Posterior cingulate gyrus (tissue), 11 donors: ENCODE measurements at regions not wholly inside any gene's neighbourhood (a gene's known extent, or its start where the extent isn't known, plus 50 kb on each side); places are given as distances from the start of the nearest gene placed in this dataset.

Experiments
- DNase-seq, 10 donors: peaks; one replicate each; pipeline versions ENCODE4 v3.0.0 to v3.0.0-alpha.2; 2020 to 2021; ENCODE audit warnings: mixed read lengths in 3 of 10
- intact Hi-C: fragments of 100-400 bp; cut with DNase I; formaldehyde crosslinking; loops from one replicate; pipeline ENCODE4 v1.15.1; 2023

DNA sequence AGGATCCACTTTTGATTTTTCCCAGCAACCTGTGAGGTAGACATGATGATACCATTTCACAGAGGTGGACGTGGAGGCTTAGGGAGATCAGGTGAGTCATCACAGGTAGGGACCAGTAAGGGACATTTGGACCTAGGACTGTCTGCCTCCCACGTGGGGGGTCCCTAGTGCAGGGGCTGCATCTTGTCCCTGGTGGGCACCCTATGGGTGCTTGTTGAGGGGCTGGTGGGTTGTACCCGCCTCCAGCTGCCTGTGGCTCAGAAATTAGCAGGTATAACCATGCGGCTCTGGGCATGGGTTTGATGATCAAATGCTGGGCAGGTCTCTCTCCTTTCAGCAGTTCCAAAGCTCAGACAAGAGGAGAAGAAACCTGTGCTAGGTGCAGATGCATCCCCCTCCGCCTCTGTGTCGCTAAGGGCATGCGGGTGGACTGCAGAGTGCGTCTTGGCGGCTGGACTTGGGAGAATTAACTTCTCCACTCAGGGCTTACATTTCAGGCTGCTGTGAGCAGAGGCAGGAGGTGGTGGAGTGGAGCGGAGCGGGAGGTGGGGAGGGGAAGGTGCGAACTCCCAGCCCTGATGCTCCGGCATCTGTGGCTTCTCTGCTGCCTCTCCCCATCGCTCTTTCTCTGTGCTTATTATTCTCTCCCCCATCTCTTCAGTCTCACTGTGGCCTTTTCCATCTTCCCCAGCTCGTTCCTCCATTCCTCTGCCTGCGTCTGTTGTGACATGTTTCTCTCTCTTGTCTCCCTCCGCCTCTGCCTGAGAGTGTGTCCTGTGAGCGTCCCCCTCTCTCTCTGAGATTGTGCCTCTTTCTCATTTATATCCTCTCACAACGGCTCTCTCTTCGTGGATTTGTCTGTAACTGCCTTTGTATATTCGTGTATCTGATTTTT lies 146.8 kb downstream of the PTPRU start:
- peak in 2 of 10 donors; percentile 22 to 80 for DNase-seq
- intact Hi-C loops: no loop called here

- DNase-seq: no peak
- intact Hi-C loops: no loop called here
Observed at GRCh38 chr1:29381426-29381825, 145.1 kb downstream of the PTPRU start.

DNA sequence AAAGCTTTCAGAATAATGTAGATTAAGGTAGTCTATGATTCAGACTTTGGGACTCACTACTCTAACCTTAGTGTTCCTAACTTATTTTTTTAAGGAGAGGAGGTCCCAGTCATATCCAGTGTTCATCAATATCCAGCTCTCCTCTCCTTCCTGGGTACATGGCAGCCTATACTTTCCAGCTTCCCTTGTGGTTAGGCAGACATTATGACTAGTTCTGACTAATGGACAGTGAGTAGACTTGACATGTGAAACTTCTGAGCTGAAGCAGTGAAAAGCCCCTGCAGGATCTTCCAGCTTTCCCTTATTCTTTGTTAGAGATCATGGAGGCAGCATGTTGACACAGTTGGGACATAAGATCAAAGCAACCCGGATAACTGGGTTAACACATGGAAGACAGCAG lies 144.2 kb downstream of the PTPRU start:
- DNase-seq: no peak
- intact Hi-C loops: no loop called here

- DNase-seq: peak in 1 of 10 donors; percentile 3
- intact Hi-C loops: no loop called here
Observed at GRCh38 chr1:29379443-29380073, 143.2 kb downstream of the PTPRU start.
